Astrocyte (in vitro differentiated cells and primary cell): ENCODE measurements at regions not wholly inside any gene's neighbourhood (a gene's known extent, or its start where the extent isn't known, plus 50 kb on each side); places are given as distances from the start of the nearest gene placed in this dataset.

ENCODE experiments used
- CTCF ChIP-seq: IDR thresholded peaks from 2 replicates; pipeline ENCODE4 v1.5.1; 2011; ENCODE audit warnings: low read depth, mild to moderate bottlenecking, inconsistent platforms, low read length, moderate library complexity; ENCODE audit not compliant: insufficient read depth
- EZH2 ChIP-seq: IDR thresholded peaks from 2 replicates; pipeline ENCODE4 v1.6.1; 2012; ENCODE audit warnings: mild to moderate bottlenecking, low read length, inconsistent platforms; ENCODE audit not compliant: insufficient read depth

GRCh38 chr10:128995676-128996075 is 471.4 kb upstream of the MGMT start:
- TF ChIP-seq CTCF (no peak), EZH2 (no peak)
